Fibroblast of lung (primary cell): ENCODE measurements at regions not wholly inside any gene's neighbourhood (a gene's known extent, or its start where the extent isn't known, plus 50 kb on each side); places are given as distances from the start of the nearest gene placed in this dataset.

Source experiments
- DNase-seq, 2 donors: peaks; one replicate each; pipeline versions ENCODE4 v3.0.0 to v3.0.0-alpha.2; 2010; ENCODE audit warnings: low read depth in 2 of 2
- H2AFZ ChIP-seq: 2 replicates; pipeline ENCODE4 v1.5.1; 2012; ENCODE audit warnings: low read length, control low read depth, inconsistent platforms
- H3K27ac ChIP-seq: 2 replicates; pipeline ENCODE4 v1.5.1; 2011; ENCODE audit warnings: low read length, control low read depth; ENCODE audit not compliant: insufficient read depth
- H3K27me3 ChIP-seq: 2 replicates; pipeline ENCODE4 v1.5.1; 2011; ENCODE audit warnings: mild to moderate bottlenecking, low read length; ENCODE audit not compliant: control insufficient read depth, insufficient read depth
- H3K36me3 ChIP-seq: 2 replicates; pipeline ENCODE4 v1.5.1; 2011; ENCODE audit warnings: low read length; ENCODE audit not compliant: control insufficient read depth, insufficient read depth
- H3K4me1 ChIP-seq: 2 replicates; pipeline ENCODE4 v1.5.1; 2011; ENCODE audit warnings: low read length; ENCODE audit not compliant: control insufficient read depth, insufficient read depth; ENCODE audit errors: extremely low read depth
- H3K4me2 ChIP-seq: 2 replicates; pipeline ENCODE4 v1.5.1; 2011; ENCODE audit warnings: low read length, control low read depth; ENCODE audit not compliant: insufficient read depth; ENCODE audit errors: extremely low read depth
- H3K4me3 ChIP-seq, 4 experiments: fragments of 200-600 bp in 1 of 4; sonication (generic) in 1 of 4; replicated peaks in 1 of 4; 2 replicates each; pipeline ENCODE4 v1.5.1; 2011 to 2016; ENCODE audit warnings: low read length in 4 of 4, low read depth in 3 of 4, mild to moderate bottlenecking in 3 of 4, control low read depth in 2 of 4, inconsistent platforms in 1 of 4, mixed read lengths in 1 of 4; ENCODE audit not compliant: insufficient read depth in 1 of 4; ENCODE audit errors: control extremely low read depth in 1 of 4
- H3K79me2 ChIP-seq: 2 replicates; pipeline ENCODE4 v1.5.1; 2012; ENCODE audit warnings: mild to moderate bottlenecking, low read length, inconsistent platforms; ENCODE audit not compliant: control insufficient read depth, insufficient read depth
- H3K9ac ChIP-seq: 2 replicates; pipeline ENCODE4 v1.5.1; 2011; ENCODE audit warnings: mild to moderate bottlenecking, low read length, control low read depth; ENCODE audit not compliant: insufficient read depth
- H3K9me3 ChIP-seq: 2 replicates; pipeline ENCODE4 v1.5.1; 2012; ENCODE audit warnings: low read depth, low read length; ENCODE audit not compliant: control insufficient read depth, insufficient read depth
- H4K20me1 ChIP-seq: 2 replicates; pipeline ENCODE4 v1.5.1; 2011; ENCODE audit warnings: low read length; ENCODE audit not compliant: control insufficient read depth, insufficient read depth; ENCODE audit errors: extremely low read depth
- EZH2 ChIP-seq: IDR thresholded peaks from 2 replicates; pipeline ENCODE4 v1.5.1; 2012; ENCODE audit warnings: low read length, control low read depth, mild to moderate bottlenecking; ENCODE audit errors: missing control alignments
- TF ChIP-seq, protein P1 (sequence below), 2 donors: IDR thresholded peaks in 1 of 2; conservative IDR thresholded peaks in 1 of 2; 1 replicate in 1 of 2; 2 replicates in 1 of 2; pipeline ENCODE4 v1.5.1; 2011 to 2012; ENCODE audit warnings: low read length in 2 of 2, control low read depth in 1 of 2, inconsistent platforms in 1 of 2, low read depth in 1 of 2, mild to moderate bottlenecking in 1 of 2

DNA sequence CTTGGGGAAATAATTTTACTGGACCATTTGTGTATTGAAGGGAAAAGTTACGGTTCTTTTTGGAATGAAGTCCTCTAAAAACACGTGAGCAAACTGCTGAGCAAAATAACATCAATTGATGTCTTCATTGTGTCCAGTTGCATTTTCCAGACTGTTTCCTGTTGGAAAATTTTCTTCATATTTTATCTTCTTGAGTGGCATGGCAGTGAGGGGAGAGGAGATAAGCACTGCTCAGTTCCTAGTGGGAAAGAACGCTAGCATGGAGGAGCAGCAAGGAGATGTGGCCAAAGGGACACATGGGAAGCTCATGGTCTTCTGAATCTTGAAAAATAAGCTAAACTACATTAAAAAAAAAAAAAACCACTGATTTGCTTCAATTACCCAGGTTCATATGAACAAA is 776.0 kb downstream of the TFAP2A start:
- no peak overlapping the region for H3K4me3 ChIP-seq
- no peaks in the 10 kb centered on the region for H3K4me1 ChIP-seq
- H2AFZ ChIP-seq = no peak overlapping the region
- no peaks in the 10 kb centered on the region for H3K9me3 ChIP-seq
- H3K27me3 ChIP-seq = no peaks in the 10 kb centered on the region
- H4K20me1 ChIP-seq = no peaks in the 10 kb centered on the region
- no peak for DNase-seq
- H3K9ac ChIP-seq = no peak overlapping the region
- H3K27ac ChIP-seq = no peak overlapping the region
- no peak overlapping the region for H3K4me2 ChIP-seq
- no peaks in the 10 kb centered on the region for H3K79me2 ChIP-seq
- H3K36me3 ChIP-seq = no peaks in the 10 kb centered on the region
- TF ChIP-seq, protein P1, sequence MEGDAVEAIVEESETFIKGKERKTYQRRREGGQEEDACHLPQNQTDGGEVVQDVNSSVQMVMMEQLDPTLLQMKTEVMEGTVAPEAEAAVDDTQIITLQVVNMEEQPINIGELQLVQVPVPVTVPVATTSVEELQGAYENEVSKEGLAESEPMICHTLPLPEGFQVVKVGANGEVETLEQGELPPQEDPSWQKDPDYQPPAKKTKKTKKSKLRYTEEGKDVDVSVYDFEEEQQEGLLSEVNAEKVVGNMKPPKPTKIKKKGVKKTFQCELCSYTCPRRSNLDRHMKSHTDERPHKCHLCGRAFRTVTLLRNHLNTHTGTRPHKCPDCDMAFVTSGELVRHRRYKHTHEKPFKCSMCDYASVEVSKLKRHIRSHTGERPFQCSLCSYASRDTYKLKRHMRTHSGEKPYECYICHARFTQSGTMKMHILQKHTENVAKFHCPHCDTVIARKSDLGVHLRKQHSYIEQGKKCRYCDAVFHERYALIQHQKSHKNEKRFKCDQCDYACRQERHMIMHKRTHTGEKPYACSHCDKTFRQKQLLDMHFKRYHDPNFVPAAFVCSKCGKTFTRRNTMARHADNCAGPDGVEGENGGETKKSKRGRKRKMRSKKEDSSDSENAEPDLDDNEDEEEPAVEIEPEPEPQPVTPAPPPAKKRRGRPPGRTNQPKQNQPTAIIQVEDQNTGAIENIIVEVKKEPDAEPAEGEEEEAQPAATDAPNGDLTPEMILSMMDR (conservative IDR thresholded peaks at IDR 0.05 in 1 of 2, IDR thresholded peaks at IDR 0.05 in 1 of 2; ENCODE audit: low read depth in 1 of 2, low read length in 2 of 2) = no peak
- TF ChIP-seq EZH2 = no peak

DNA sequence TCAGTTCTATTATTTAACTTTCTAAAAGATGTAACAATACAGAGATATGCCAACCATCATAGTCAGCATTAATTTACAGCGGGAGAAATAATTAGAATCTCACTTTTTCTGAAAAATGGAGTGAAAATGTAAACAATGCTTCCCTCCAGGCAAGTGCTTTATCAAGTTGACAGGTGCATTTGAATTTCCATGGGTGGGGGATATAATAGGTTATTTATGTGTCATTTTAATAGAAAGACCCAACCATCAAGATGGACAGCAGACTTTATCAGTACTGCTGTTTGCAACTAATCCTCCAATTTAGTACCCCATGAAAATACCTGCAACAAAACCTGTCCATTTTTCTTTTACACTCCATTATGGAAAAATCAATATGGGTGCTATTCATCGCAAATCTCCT is 780.1 kb downstream of the TFAP2A start:
- Histone ChIP-seq H3K27me3 (no peaks in the 10 kb centered on the region), H3K4me3 (no peak overlapping the region), H3K79me2 (no peaks in the 10 kb centered on the region), H2AFZ (no peak overlapping the region), H3K4me1 (no peaks in the 10 kb centered on the region), H3K4me2 (no peak overlapping the region), H3K36me3 (no peaks in the 10 kb centered on the region), H3K9me3 (no peaks in the 10 kb centered on the region), H4K20me1 (no peaks in the 10 kb centered on the region), H3K9ac (no peak overlapping the region), H3K27ac (no peak overlapping the region)
- TF ChIP-seq, protein P1 (conservative IDR thresholded peaks at IDR 0.05 in 1 of 2, IDR thresholded peaks at IDR 0.05 in 1 of 2; ENCODE audit: low read depth in 1 of 2, low read length in 2 of 2) = no peak
- no peak for TF ChIP-seq EZH2
- DNase-seq = no peak

DNA sequence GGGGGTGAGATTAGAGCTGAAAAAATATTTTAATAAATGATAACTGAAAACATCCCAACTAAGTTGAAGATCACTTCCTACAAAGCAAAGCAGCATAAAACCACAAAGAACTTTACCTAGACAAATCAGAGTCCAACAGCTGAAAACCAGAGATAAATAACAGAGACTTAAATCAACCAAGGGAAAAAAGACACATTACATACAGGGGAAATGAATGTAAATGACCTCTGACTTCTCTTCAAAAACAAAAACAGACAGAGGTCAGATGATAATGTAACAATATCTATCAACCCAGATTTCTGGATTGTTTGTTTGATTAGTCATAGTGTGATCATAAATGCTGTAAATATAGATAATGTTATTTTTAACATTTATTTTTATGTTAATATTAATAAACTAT is 782.8 kb downstream of the TFAP2A start:
- H3K27ac ChIP-seq = no peak overlapping the region
- H3K27me3 ChIP-seq = no peaks in the 10 kb centered on the region
- no peak for TF ChIP-seq EZH2
- H3K4me1 ChIP-seq = no peaks in the 10 kb centered on the region
- no peaks in the 10 kb centered on the region for H3K79me2 ChIP-seq
- H4K20me1 ChIP-seq = no peaks in the 10 kb centered on the region
- H3K36me3 ChIP-seq = no peaks in the 10 kb centered on the region
- no peak overlapping the region for H3K4me3 ChIP-seq
- no peak for DNase-seq
- H3K9me3 ChIP-seq = no peaks in the 10 kb centered on the region
- no peak overlapping the region for H3K9ac ChIP-seq
- no peak overlapping the region for H2AFZ ChIP-seq
- no peak overlapping the region for H3K4me2 ChIP-seq
